ENCODE measurements at regions not wholly inside any gene's neighbourhood (a gene's known extent, or its start where the extent isn't known, plus 50 kb on each side); places are given as distances from the start of the nearest gene placed in this dataset.

DNA sequence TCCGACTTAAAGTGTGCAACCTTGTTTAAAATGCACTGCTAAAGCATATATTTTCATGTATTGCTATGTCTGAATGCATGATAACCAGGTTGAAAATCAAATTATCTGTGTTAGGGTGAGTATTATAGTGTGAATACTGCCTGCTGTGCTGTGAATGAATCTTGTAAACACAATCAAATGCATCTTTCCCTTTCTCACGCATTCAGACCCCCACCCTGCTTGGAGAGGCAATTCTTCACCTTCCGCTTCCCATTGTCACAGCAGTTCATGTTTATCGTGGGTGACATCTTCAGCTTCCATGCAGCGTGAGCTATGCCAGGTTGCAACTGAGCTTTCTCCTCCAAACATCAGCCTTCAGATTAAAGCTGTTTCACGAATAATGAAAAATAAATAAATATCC lies 418.0 kb downstream of the MEIS1 start:
- dilution Hi-C loops (cut with MboI; ENCODE audit: extremely low pct_ligation_motif_present, low sequenced_read_pairs), result no loop called here
- ChIA-PET POLR2A (no interaction called here), CTCF (no interaction called here)
- BruUV-seq (replicated peaks), result no TSS peak
- Histone ChIP-seq H3K36me3 (ENCODE audit: control insufficient read depth in 2 of 2, extremely low read depth in 1 of 2, insufficient read depth in 2 of 2, low read length in 2 of 2) (no peaks in the 10 kb centered on the region), H4K20me1 (replicated peaks; ENCODE audit: control insufficient read depth, extremely low read depth, insufficient read depth, low read length) (no peaks in the 10 kb centered on the region), H3K9ac (replicated peaks; ENCODE audit: extremely low read depth, insufficient read depth, low read length) (no peak overlapping the region), H3K79me2 (ENCODE audit: control insufficient read depth, insufficient read depth, low read length) (no peaks in the 10 kb centered on the region), H3K27ac (ENCODE audit: insufficient read depth, low read depth, low read length) (no peak overlapping the region), H3K4me1 (ENCODE audit: control insufficient read depth, extremely low read depth, insufficient read depth, low read length) (no peaks in the 10 kb centered on the region), H3K9me3 (replicated peaks; ENCODE audit: control insufficient read depth, insufficient read depth, low read length) (no peaks in the 10 kb centered on the region), H3K4me2 (ENCODE audit: insufficient read depth, low read length) (no peak overlapping the region), H3K4me3 (replicated peaks in 1 of 3; ENCODE audit: insufficient read depth in 1 of 3, low read depth in 1 of 3, low read length in 3 of 3) (no peak overlapping the region), H3K9me1 (replicated peaks; ENCODE audit: control insufficient read depth, extremely low read depth, insufficient read depth, low read length) (no peaks in the 10 kb centered on the region), H3K27me3 (ENCODE audit: control insufficient read depth in 2 of 2, insufficient read depth in 2 of 2, low read length in 2 of 2) (peaks cover 2 to 5% of the 10 kb centered on the region in 2 experiments), H2AFZ (ENCODE audit: low read depth, low read length) (no peak overlapping the region)
- FAIRE-seq (no peak), DNase-seq (ENCODE audit: low read depth, low spot score) (no peak)
- no peak for TF ChIP-seq CTCF (IDR thresholded peaks at IDR 0.05; ENCODE audit: extremely low read depth in 1 of 2, insufficient read depth in 1 of 2, low read depth in 1 of 2, low read length in 2 of 2)
- TF ChIP-seq FOS (IDR thresholded peaks at IDR 0.05; ENCODE audit: borderline replicate concordance, insufficient read depth, low read length), result no peak
- no peak for TF ChIP-seq POLR2AphosphoS5 (IDR thresholded peaks at IDR 0.05; ENCODE audit: insufficient read depth, low read depth, low read length)
- no peak for TF ChIP-seq GATA2 (IDR thresholded peaks at IDR 0.05; ENCODE audit: insufficient read depth, insufficient read length, low read depth, low read length)
- TF ChIP-seq MAX (IDR thresholded peaks at IDR 0.05; ENCODE audit: insufficient read depth, insufficient read length), result no peak
- no peak for TF ChIP-seq POLR2A (IDR thresholded peaks at IDR 0.05; ENCODE audit: low read depth, low read length)
- TF ChIP-seq MYC (IDR thresholded peaks at IDR 0.05; ENCODE audit: low read depth, low read length), result no peak
- TF ChIP-seq EZH2 (IDR thresholded peaks at IDR 0.05; ENCODE audit: borderline replicate concordance, low read depth, low read length, severe bottlenecking), result no peak
- TF ChIP-seq JUN (IDR thresholded peaks at IDR 0.05; ENCODE audit: borderline replicate concordance, insufficient read depth, insufficient read length, low read depth), result no peak
- intact Hi-C loops (cut with micrococcal nuclease), result no loop called here

All from endothelial cell of umbilical vein (primary cell).